Gastroesophageal sphincter (tissue), 3 donors: ENCODE measurements at regions not wholly inside any gene's neighbourhood (a gene's known extent, or its start where the extent isn't known, plus 50 kb on each side); places are given as distances from the start of the nearest gene placed in this dataset.

ENCODE experiments used
- EP300 ChIP-seq: sonication (generic); formaldehyde crosslinking; IDR thresholded peaks from one replicate; pipeline ENCODE4 v1.6.1; 2017; ENCODE audit warnings: antibody characterized with exemption, mild to moderate bottlenecking
- POLR2A ChIP-seq, 2 donors: fragments of 450-650 bp; IDR thresholded peaks; one replicate each; pipeline ENCODE4 v1.6.1; 2017; ENCODE audit warnings: antibody characterized with exemption in 2 of 2, mild to moderate bottlenecking in 2 of 2, moderate library complexity in 1 of 2
- TF ChIP-seq, protein P1 (sequence below), 4 experiments: fragments of 200-600 bp in 2 of 4; fragments of 450-650 bp in 2 of 4; sonication (generic) in 1 of 4; IDR thresholded peaks; one replicate each; pipeline ENCODE4 v1.5.1; 2017 to 2019; ENCODE audit warnings: antibody characterized with exemption in 4 of 4, mild to moderate bottlenecking in 2 of 4, moderate library complexity in 2 of 4

DNA sequence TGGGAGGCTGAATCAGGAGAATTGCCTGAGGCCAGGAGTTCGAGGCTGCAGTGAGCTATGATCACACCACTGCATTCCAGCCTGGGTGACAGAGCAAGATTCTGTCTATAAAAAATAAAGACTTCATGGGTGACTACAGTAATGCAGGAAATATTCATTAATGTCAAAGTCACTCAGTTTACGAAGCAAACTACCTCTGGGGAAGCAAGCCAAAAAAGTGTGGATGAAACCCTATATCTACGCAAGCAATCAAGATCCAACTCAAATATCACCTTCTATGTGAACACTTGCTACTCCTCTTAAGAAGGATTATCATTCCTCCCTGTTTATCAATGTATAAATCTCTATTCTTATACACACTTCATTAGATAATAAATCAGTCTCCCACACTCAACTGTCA is 434.8 kb downstream of the SETD4 start:
- TF ChIP-seq EP300 (no peak), POLR2A (IDR thresholded peaks at IDR 0.05) (no peak)
- TF ChIP-seq, protein P1, sequence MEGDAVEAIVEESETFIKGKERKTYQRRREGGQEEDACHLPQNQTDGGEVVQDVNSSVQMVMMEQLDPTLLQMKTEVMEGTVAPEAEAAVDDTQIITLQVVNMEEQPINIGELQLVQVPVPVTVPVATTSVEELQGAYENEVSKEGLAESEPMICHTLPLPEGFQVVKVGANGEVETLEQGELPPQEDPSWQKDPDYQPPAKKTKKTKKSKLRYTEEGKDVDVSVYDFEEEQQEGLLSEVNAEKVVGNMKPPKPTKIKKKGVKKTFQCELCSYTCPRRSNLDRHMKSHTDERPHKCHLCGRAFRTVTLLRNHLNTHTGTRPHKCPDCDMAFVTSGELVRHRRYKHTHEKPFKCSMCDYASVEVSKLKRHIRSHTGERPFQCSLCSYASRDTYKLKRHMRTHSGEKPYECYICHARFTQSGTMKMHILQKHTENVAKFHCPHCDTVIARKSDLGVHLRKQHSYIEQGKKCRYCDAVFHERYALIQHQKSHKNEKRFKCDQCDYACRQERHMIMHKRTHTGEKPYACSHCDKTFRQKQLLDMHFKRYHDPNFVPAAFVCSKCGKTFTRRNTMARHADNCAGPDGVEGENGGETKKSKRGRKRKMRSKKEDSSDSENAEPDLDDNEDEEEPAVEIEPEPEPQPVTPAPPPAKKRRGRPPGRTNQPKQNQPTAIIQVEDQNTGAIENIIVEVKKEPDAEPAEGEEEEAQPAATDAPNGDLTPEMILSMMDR (IDR thresholded peaks at IDR 0.05) = no peak
